ENCODE measurements at regions not wholly inside any gene's neighbourhood (a gene's known extent, or its start where the extent isn't known, plus 50 kb on each side); places are given as distances from the start of the nearest gene placed in this dataset.

GRCh38 chr11:130587658-130588057, 139.2 kb downstream of the ADAMTS15 start:
- no peak for DNase-seq

DNA sequence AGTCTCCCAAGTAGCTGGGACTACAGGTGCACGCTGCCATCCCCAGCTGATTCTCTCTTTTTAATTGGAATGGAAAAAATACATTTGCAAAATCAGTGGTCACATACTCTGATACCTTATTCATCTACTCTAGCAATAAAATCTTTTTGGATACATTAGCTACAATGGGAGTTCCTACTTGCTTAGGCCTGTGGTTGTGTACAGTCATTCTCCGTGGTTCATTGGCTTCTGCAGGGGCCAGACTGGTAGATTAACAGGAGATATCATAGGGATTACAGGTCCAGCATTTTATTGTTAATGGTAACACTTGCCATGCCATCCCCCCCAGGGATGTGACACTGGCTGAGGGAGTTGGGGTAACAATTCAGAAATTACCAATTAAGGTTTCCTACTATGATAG, 140.0 kb downstream of the ADAMTS15 start:
- no peak for DNase-seq

DNA sequence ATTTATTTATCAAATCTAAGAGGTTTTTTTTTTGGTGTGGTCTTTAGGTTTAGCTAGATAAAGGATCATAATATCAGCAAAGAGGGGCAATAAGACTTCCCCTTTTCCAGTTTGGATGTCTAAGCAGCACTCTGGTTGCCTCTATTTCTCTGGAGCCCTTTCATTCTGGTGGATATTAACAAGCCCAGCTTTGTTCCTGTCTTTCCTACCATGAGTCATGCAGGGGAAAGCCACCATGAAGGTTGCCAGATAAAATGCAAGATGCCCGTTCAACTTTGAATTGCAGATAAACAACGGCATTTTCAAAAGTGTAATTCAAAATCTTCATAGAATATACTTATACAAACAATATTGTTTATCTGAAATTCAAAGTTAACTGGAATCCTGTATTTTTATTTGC, 143.6 kb downstream of the ADAMTS15 start:
- DNase-seq, result no peak

- DNase-seq, result no peak
Observed at GRCh38 chr11:130593064-130593463, 144.6 kb downstream of the ADAMTS15 start.

DNA sequence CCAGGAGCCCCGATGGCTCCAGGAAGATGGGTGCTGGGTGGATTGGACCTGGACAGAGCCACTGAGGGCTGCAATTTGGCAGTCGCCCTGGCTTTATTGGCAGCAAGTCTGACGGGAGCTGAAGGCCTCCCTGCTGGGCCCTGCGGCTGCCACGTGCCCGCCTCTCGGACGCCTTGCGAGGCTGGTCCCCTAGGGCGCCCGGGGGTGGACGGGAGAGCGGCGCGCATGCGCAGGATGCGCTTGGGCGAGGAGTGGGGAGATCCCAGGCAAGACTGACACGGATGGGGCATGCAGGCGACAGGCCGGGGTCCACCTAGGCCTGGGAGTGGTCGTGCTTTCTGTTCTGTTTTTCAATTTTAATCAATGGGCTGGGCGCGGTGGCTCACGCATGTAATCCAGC, 150.0 kb downstream of the ADAMTS15 start:
- no peak for DNase-seq

- no peak for DNase-seq
Observed at GRCh38 chr11:130599073-130599654, 150.7 kb downstream of the ADAMTS15 start.

- DNase-seq, result no peak
Observed at GRCh38 chr11:130600139-130600538, 151.7 kb downstream of the ADAMTS15 start.

DNA sequence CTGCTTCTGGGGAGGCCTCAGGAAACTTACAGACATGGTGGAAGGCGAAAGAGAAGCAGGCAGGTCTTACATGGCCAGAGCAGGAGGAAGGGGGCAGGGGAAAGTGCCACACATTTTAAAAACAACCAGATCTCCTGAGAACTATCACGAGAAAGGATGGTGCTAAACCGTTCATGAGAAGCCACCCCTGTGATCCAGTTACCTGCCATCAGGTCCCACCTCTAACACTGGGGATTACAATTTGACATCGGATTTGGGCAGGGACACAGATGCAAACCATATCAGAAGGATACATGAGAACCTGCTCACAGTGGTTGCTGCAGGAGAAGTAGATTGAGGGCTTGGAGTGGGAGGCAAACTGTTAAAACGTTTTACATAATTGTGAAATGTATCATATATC, 152.2 kb downstream of the ADAMTS15 start:
- no peak for DNase-seq

- DNase-seq, result no peak
Observed at GRCh38 chr11:130601141-130601540, 152.7 kb downstream of the ADAMTS15 start.

- DNase-seq, result no peak
Observed at GRCh38 chr11:130601764-130602460, 153.5 kb downstream of the ADAMTS15 start.

DNA sequence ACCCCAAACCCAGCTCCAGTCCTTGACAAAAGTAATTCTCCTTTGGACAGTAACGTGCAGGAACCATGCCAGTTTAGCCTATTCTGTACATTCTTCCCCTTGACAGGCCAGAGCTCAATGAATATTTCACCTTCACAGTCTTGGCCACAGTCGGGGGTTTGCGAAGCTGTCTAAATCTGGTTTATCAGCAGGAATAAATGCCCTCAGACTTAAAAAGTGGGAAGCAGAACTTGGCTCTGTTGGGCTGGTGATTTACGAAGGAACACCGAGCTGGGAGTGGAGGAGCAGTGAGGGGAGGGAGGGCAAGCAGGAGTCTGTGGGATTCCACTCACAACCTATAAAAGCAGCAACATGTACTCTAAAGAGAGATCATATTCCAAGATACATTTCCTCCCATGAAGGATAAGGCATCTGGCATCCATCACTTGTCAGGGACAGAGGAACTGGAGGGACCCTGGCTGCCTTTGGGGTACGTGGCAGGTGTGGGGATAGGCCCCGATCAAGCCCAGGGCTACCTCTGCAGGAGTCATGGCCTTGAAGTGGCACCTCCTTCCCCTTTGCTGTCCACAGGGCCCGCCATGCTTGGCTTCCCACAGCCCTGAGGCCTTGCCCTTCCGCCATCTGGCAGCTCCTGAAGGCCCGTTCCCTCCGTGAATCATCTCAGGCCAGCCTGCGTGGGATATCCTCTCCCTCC, 154.3 kb downstream of the ADAMTS15 start:
- no peak for DNase-seq

GRCh38 chr11:130603335-130603906, 155.0 kb downstream of the ADAMTS15 start:
- DNase-seq, result peak; percentile 88 to 89

DNA sequence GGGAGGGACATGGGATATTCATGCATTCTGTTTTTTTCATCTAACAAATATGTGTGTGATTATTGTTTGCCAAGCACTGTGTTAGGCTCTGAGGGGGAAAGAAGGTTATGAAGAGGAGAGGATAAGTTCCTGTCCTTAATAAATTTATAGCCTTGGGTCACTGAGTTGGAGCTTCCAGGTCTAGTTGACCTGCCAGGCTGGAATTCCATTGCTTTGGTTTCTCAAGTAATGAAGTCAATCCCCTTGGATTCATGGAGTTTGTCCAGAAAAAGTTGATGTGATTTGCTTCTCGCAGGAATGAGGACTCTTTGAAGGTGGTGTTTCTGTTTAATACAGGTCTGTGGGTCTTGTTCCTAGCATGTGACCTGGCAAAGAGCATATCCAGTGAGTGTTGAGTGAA, 156.2 kb downstream of the ADAMTS15 start:
- no peak for DNase-seq

DNA sequence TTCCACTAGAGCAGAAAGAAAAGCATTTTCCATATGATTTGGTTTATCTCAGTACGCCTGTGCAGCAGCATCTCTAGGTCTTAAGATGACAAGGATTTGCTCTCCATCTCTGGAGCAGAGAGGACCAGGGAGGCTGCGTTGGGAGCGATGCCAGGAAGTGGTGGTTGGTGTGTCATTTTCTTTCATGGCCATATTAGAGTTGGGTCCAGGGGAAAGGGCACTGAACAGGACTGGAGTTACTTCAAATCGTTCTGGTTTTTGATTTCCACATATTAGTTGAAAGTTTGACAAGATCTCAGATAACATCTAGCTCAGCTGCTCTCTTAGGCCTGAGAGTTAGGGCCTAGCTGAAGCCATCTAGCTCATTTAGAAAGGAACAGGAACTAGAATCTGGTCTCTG, 157.7 kb downstream of the ADAMTS15 start:
- DNase-seq, result no peak

GRCh38 chr11:130606781-130607511, 158.5 kb downstream of the ADAMTS15 start:
- DNase-seq, result no peak

GRCh38 chr11:130608287-130608686, 159.8 kb downstream of the ADAMTS15 start:
- peak; percentile 92 to 95 for DNase-seq

- DNase-seq, result peak in 1 of 2 experiments; percentile 29
Observed at GRCh38 chr11:130609121-130610035, 160.9 kb downstream of the ADAMTS15 start.

- no peak for DNase-seq
Observed at GRCh38 chr11:130611791-130612251, 163.4 kb downstream of the ADAMTS15 start.

DNA sequence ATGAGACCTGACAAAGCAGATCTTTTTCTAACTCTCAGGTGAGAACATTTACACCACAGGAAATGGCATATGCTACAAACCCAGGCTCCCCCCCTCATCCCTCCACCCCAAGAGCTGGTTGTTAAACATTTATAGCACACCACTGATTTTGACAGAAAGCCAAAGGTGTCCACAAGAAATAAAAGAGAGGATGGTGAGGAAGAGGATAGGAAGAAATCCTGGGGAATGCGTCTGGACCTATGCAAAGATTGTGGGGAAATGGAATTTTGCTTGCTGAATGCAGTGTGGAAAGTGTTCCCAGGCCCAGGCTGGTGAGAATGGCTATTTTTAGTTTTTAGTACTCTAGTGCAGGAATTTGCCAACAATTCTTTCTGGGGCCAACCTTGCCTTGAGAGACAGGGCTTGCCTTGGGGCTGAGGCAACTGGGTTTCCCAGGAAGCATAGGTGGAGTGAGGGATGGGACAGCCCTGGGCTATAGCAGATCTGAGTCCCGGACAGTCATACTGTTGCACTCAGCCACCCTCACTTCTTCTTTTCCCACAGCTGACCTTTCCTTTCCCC, 163.9 kb downstream of the ADAMTS15 start:
- DNase-seq, result no peak

DNA sequence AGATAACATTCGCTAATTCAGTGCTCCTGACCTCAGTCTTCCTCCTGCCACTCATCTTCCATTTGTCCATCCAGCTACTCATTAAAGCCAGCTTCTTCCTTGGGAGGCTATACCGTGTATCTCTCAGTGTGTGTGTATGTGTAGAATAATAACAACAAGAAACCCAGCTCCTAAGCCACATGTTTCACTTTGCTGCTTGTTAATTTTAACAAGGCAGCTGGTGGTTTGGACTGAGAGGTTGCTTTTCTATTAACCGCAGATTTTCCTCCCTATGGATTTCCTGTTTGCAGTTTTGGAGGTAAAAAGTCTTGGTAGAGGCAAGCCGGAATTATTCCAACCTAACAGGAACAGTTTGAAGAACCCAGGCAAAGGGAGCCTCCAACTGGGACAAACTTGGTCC, 165.0 kb downstream of the ADAMTS15 start:
- no peak for DNase-seq

GRCh38 chr11:130614591-130614990, 166.1 kb downstream of the ADAMTS15 start:
- DNase-seq, result no peak

- DNase-seq, result no peak
Observed at GRCh38 chr11:130615561-130615960, 167.1 kb downstream of the ADAMTS15 start.

All from NCI-H526 (cell line).